OCI-LY1 (cell line): ENCODE measurements at regions not wholly inside any gene's neighbourhood (a gene's known extent, or its start where the extent isn't known, plus 50 kb on each side); places are given as distances from the start of the nearest gene placed in this dataset.

Experiments
- CTCF ChIP-seq: fragments of 200-600 bp; sonication (generic), shearing (Covaris generic); IDR thresholded peaks from 2 replicates; pipeline ENCODE4 v1.5.1; 2017; ENCODE audit warnings: mild to moderate bottlenecking, antibody characterized with exemption, low read length, moderate library complexity, mixed read lengths
- EZH2 ChIP-seq: fragments of 200-600 bp; sonication (generic), shearing (Covaris generic); IDR thresholded peaks from 2 replicates; pipeline ENCODE4 v1.8.0; 2017; ENCODE audit warnings: borderline replicate concordance, mixed run types, mild to moderate bottlenecking, antibody characterized with exemption, low read length, moderate library complexity, mixed read lengths

DNA sequence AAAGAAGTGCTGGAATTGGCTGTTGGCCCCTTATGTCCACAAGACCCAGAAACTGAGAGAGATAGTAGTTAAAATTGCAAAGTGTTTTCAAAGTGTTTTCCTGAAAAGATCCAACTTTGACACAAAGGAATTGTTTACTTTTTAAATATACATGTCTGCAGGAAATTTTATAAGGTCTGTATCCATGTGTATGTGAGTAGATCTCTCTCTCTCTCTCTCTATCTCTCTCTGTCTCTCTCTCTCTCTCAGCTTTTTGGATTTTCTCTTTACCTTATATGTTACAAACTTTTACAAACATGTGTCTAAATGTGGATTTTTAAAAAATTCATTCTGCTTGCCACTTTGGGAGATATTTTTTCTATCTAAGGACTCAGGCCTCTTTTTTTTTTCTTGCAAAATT is 358.6 kb downstream of the SIPA1L2 start:
- TF ChIP-seq CTCF (no peak), EZH2 (no peak)
